ENCODE measurements at regions not wholly inside any gene's neighbourhood (a gene's known extent, or its start where the extent isn't known, plus 50 kb on each side); places are given as distances from the start of the nearest gene placed in this dataset.

DNA sequence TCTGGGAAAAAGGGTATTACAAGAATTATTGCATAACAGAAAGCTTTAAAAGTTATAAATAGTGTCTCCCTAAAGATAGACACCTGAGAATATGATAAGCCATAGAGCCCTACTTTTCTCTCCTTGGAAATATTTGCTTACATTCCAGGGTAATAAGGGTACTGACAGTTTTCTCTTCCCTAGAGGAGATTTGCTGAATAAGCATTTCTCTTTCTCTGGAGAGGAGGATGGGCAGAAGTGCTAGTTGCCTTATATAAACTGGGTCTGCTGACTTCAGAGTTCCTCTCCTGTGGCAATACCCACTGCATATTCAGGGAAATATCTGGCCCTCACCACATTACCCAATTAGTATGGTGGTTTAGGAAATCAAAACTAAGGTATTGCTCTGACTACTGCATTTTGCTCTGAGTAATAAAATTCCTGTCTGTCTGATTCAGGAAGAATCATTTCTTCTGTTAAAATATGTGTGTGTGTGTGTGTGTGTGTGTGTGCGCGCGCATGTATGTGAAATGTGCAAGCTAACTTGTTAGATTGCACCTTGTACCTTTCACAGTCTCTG, 1391.3 kb downstream of the DSC3 start:
- TF ChIP-seq ZNF565 (CRISPR knock-in tag; conservative IDR thresholded peaks at IDR 0.05; ENCODE audit: low read depth) (no peak), RARB (CRISPR knock-in tag; IDR thresholded peaks at IDR 0.05) (no peak)
- TF ChIP-seq, protein P1, sequence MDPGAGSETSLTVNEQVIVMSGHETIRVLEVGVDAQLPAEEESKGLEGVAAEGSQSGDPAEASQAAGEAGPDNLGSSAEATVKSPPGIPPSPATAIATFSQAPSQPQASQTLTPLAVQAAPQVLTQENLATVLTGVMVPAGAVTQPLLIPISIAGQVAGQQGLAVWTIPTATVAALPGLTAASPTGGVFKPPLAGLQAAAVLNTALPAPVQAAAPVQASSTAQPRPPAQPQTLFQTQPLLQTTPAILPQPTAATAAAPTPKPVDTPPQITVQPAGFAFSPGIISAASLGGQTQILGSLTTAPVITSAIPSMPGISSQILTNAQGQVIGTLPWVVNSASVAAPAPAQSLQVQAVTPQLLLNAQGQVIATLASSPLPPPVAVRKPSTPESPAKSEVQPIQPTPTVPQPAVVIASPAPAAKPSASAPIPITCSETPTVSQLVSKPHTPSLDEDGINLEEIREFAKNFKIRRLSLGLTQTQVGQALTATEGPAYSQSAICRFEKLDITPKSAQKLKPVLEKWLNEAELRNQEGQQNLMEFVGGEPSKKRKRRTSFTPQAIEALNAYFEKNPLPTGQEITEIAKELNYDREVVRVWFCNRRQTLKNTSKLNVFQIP (CRISPR knock-in tag; IDR thresholded peaks at IDR 0.05; ENCODE audit: borderline replicate concordance, low read depth): no peak

All from SK-N-SH treated with all-trans-retinoic acid at 6 μM for 48 hours (cell line).